IMR-90 (cell line): ENCODE measurements at regions not wholly inside any gene's neighbourhood (a gene's known extent, or its start where the extent isn't known, plus 50 kb on each side); places are given as distances from the start of the nearest gene placed in this dataset.

Source experiments
- ATAC-seq: fragments of 200-7000 bp; cut with Tn5 transposase; 2 replicates; pipeline ENCODE4 v1.9.1; 2020; ENCODE audit warnings: low read depth, mild to moderate bottlenecking, moderate library complexity
- BruUV-seq: library from RNA; stranded (reverse); fragments of 400-500 nt; replicated peaks from 2 replicates; lab custom pipeline; 2021; lab: Mats Ljungman, UMichigan
- CTCF ChIA-PET: fragments of 300-600 bp; formaldehyde crosslinking; extraction: SDS; loops from one replicate; lab custom pipeline; 2021; ENCODE audit warnings: antibody characterized with exemption; lab: Yijun Ruan, JAX
- POLR2A ChIA-PET: fragments of 300-600 bp; sonication (Branson Sonifier 250); formaldehyde crosslinking; loops from one replicate; lab custom pipeline; 2022; ENCODE audit warnings: antibody characterized with exemption; ENCODE audit not compliant: unreplicated experiment; lab: Charles Lee
- DNase-seq: peaks from one replicate; pipeline ENCODE4 v3.0.0; 2013
- H2AFZ ChIP-seq: replicated peaks from 2 replicates; pipeline ENCODE3; 2013; ENCODE audit warnings: low read length, mild to moderate bottlenecking; ENCODE audit not compliant: poor library complexity
- H2AK5ac ChIP-seq: 2 replicates; pipeline ENCODE4 v1.6.1; 2013; ENCODE audit warnings: low read depth, low read length, inconsistent platforms
- H2AK9ac ChIP-seq: replicated peaks from 2 replicates; pipeline ENCODE3; 2013; ENCODE audit warnings: mild to moderate bottlenecking, low read depth, low read length, moderate library complexity; ENCODE audit not compliant: poor library complexity
- H2BK120ac ChIP-seq: 2 replicates; pipeline ENCODE4 v1.6.1; 2013; ENCODE audit warnings: low read depth, low read length, inconsistent platforms
- H2BK15ac ChIP-seq: 3 replicates; pipeline ENCODE4 v1.6.1; 2013; ENCODE audit warnings: low read depth, low read length, inconsistent platforms
- H2BK20ac ChIP-seq: 2 replicates; pipeline ENCODE4 v1.6.1; 2013; ENCODE audit warnings: low read depth, mild to moderate bottlenecking, inconsistent platforms, low read length, moderate library complexity
- H2BK5ac ChIP-seq: 2 replicates; pipeline ENCODE4 v1.6.1; 2013; ENCODE audit warnings: mild to moderate bottlenecking, low read depth, low read length, inconsistent platforms; ENCODE audit not compliant: poor library complexity, severe bottlenecking
- H3K14ac ChIP-seq: replicated peaks from 2 replicates; pipeline ENCODE4 v1.6.1; 2013; ENCODE audit warnings: low read depth, low read length, inconsistent platforms
- H3K18ac ChIP-seq: 2 replicates; pipeline ENCODE4 v1.6.1; 2013; ENCODE audit warnings: low read depth, low read length, control low read depth
- H3K23ac ChIP-seq: 2 replicates; pipeline ENCODE4 v1.6.1; 2013; ENCODE audit warnings: low read depth, low read length, inconsistent platforms
- H3K27ac ChIP-seq: 2 replicates; pipeline ENCODE4 v1.5.1; 2013; ENCODE audit warnings: mild to moderate bottlenecking, control low read depth, low read length; ENCODE audit not compliant: insufficient read depth
- H3K27me3 ChIP-seq: 2 replicates; pipeline ENCODE4 v1.6.1; 2013; ENCODE audit warnings: low read length; ENCODE audit not compliant: control insufficient read depth, insufficient read depth
- H3K36me3 ChIP-seq: 2 replicates; pipeline ENCODE4 v1.6.1; 2013; ENCODE audit warnings: low read length, mixed read lengths; ENCODE audit not compliant: control insufficient read depth, insufficient read depth
- H3K4ac ChIP-seq: 2 replicates; pipeline ENCODE4 v1.6.1; 2013; ENCODE audit warnings: low read depth, low read length, inconsistent platforms
- H3K4me1 ChIP-seq: 2 replicates; pipeline ENCODE4 v1.6.1; 2013; ENCODE audit warnings: low read length, mixed read lengths; ENCODE audit not compliant: control insufficient read depth, insufficient read depth
- H3K4me2 ChIP-seq: 2 replicates; pipeline ENCODE4 v1.6.1; 2013; ENCODE audit warnings: low read depth, mild to moderate bottlenecking, control low read depth, low read length, moderate library complexity
- H3K4me3 ChIP-seq: 2 replicates; pipeline ENCODE4 v1.5.1; 2013; ENCODE audit warnings: low read depth, mild to moderate bottlenecking, control low read depth, low read length, moderate library complexity; ENCODE audit not compliant: insufficient read depth
- H3K56ac ChIP-seq: 2 replicates; pipeline ENCODE4 v1.6.1; 2013; ENCODE audit warnings: low read length, inconsistent platforms; ENCODE audit not compliant: insufficient read depth; ENCODE audit errors: extremely low read depth
- H3K79me1 ChIP-seq, 2 experiments: 2 replicates each; pipeline ENCODE4 v1.6.1; 2013; ENCODE audit warnings: low read length in 2 of 2, inconsistent platforms in 1 of 2, low read depth in 1 of 2
- H3K9ac ChIP-seq: 2 replicates; pipeline ENCODE4 v1.6.1; 2013; ENCODE audit warnings: low read depth, low read length, control low read depth
- H3K9me1 ChIP-seq: 2 replicates; pipeline ENCODE4 v1.6.1; 2013; ENCODE audit warnings: low read length, inconsistent platforms; ENCODE audit not compliant: insufficient read depth
- H3K9me3 ChIP-seq: 2 replicates; pipeline ENCODE4 v1.6.1; 2013; ENCODE audit warnings: low read length; ENCODE audit not compliant: control insufficient read depth, insufficient read depth
- H4K20me1 ChIP-seq: 2 replicates; pipeline ENCODE4 v1.6.1; 2013; ENCODE audit warnings: low read length, inconsistent platforms; ENCODE audit not compliant: insufficient read depth
- H4K5ac ChIP-seq: 2 replicates; pipeline ENCODE4 v1.6.1; 2013; ENCODE audit warnings: mild to moderate bottlenecking, low read depth, low read length, control low read depth
- H4K8ac ChIP-seq, 2 experiments: 2 replicates each; pipeline ENCODE4 v1.6.1; 2013; ENCODE audit warnings: low read depth in 2 of 2, low read length in 2 of 2, control low read depth in 1 of 2, inconsistent platforms in 1 of 2
- H4K91ac ChIP-seq: 2 replicates; pipeline ENCODE4 v1.6.1; 2013; ENCODE audit warnings: low read depth, low read length, inconsistent platforms; ENCODE audit not compliant: insufficient read depth
- BHLHE40 ChIP-seq: fragments of 150-350 bp; IDR thresholded peaks from 2 replicates; pipeline ENCODE4 v1.6.1; 2016; ENCODE audit warnings: mild to moderate bottlenecking, low read depth, low read length
- CEBPB ChIP-seq: IDR thresholded peaks from 2 replicates; pipeline ENCODE4 v1.6.1; 2012; ENCODE audit warnings: low read depth, low read length, improper control_type of control experiment
- CHD1 ChIP-seq: IDR thresholded peaks from 2 replicates; pipeline ENCODE4 v1.6.1; 2012; ENCODE audit warnings: low read depth, low read length, improper control_type of control experiment
- FOS ChIP-seq: fragments of 150-350 bp; IDR thresholded peaks from 2 replicates; pipeline ENCODE4 v1.6.1; 2016; ENCODE audit warnings: low read depth, low read length
- MAZ ChIP-seq: IDR thresholded peaks from 2 replicates; pipeline ENCODE4 v1.6.1; 2012; ENCODE audit warnings: low read depth, mild to moderate bottlenecking, low read length, improper control_type of control experiment, moderate library complexity, borderline replicate concordance
- MXI1 ChIP-seq: IDR thresholded peaks from 2 replicates; pipeline ENCODE4 v1.6.1; 2012; ENCODE audit warnings: low read depth, mild to moderate bottlenecking, low read length, moderate library complexity, borderline replicate concordance
- NFE2L2 ChIP-seq: fragments of 150-350 bp; IDR thresholded peaks from 2 replicates; pipeline ENCODE4 v1.6.1; 2016; ENCODE audit warnings: low read depth, mild to moderate bottlenecking, low read length
- RAD21 ChIP-seq: IDR thresholded peaks from 2 replicates; pipeline ENCODE4 v1.6.1; 2012; ENCODE audit warnings: low read length, improper control_type of control experiment
- RFX5 ChIP-seq: IDR thresholded peaks from 2 replicates; pipeline ENCODE4 v1.8.0; 2012; ENCODE audit warnings: low read depth, mild to moderate bottlenecking, low read length, moderate library complexity
- SMC3 ChIP-seq: fragments of 150-350 bp; IDR thresholded peaks from 2 replicates; pipeline ENCODE4 v1.6.1; 2016; ENCODE audit warnings: low read depth, mild to moderate bottlenecking, antibody characterized with exemption, low read length, moderate library complexity
- dilution Hi-C: fragments of 300-500 bp; cut with HindIII; formaldehyde crosslinking; loops from one replicate; pipeline ENCODE4 v1.14.3; 2018; ENCODE audit warnings: low sequenced_read_pairs; ENCODE audit not compliant: unreplicated experiment
- in situ Hi-C: fragments of 300-500 bp; cut with MboI; formaldehyde crosslinking; loops from 3 replicates; pipeline ENCODE4 v1.14.3; 2019; ENCODE audit warnings: low sequenced_read_pairs, inconsistent platforms, mixed read lengths
- intact Hi-C: fragments of 100-400 bp; cut with micrococcal nuclease; formaldehyde crosslinking; loops from 2 replicates; pipeline ENCODE4 v1.10.0; 2022
- TF ChIP-seq, protein P1 (sequence below): conservative IDR thresholded peaks from 2 replicates; pipeline ENCODE4 v1.5.1; 2012; ENCODE audit warnings: mild to moderate bottlenecking, low read depth, low read length, improper control_type of control experiment
- TF ChIP-seq, protein P2 (sequence below): fragments of 150-350 bp; IDR thresholded peaks from 2 replicates; pipeline ENCODE4 v1.6.1; 2017; ENCODE audit warnings: mild to moderate bottlenecking, antibody characterized with exemption, low read length, low read depth
- TF ChIP-seq, protein P3 (sequence below): fragments of 150-350 bp; IDR thresholded peaks from 2 replicates; pipeline ENCODE4 v1.6.1; 2016; ENCODE audit warnings: low read depth, mild to moderate bottlenecking, low read length, moderate library complexity, borderline replicate concordance

DNA sequence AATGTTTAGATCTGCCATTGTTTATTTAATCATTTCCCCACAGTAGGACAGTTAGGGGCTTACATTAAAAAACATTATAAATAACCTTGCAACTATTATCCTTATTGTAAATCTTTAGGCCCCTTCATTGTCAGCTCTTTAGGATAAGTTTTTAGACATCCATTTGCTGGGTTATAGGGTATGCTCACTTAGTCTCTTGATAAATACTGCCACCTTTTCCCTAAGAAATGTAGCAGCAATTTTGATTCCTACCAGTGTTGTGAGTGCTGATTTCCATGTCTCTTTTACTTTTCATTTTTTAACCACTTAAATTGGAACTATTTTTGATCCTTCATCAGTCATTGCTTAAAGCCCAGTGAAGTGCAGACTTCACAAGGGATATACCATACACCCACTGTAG, 94.4 kb downstream of the AVPR1A start:
- Histone ChIP-seq H3K9me1 (no peaks in the 10 kb centered on the region), H3K18ac (no peak overlapping the region), H2BK120ac (no peak overlapping the region), H2AK9ac (no peak overlapping the region), H3K9ac (no peak overlapping the region), H3K36me3 (no peaks in the 10 kb centered on the region), H3K9me3 (no peaks in the 10 kb centered on the region), H3K4me2 (no peak overlapping the region), H3K4ac (no peak overlapping the region), H4K20me1 (no peaks in the 10 kb centered on the region), H4K8ac (no peak overlapping the region), H2BK15ac (no peak overlapping the region), H2BK5ac (no peak overlapping the region), H4K91ac (no peak overlapping the region), H3K14ac (no peak overlapping the region), H3K56ac (no peak overlapping the region), H4K5ac (no peak overlapping the region), H3K27me3 (no peaks in the 10 kb centered on the region; the same call in 1 of the 2 replicates), H3K79me1 (no peaks in the 10 kb centered on the region), H2BK20ac (no peak overlapping the region), H3K4me3 (no peak overlapping the region), H3K27ac (no peak overlapping the region), H3K4me1 (no peaks in the 10 kb centered on the region), H2AK5ac (no peak overlapping the region), H3K23ac (no peak overlapping the region), H2AFZ (no peak overlapping the region)
- ATAC-seq: no peak
- TF ChIP-seq NFE2L2: no peak
- no peak for TF ChIP-seq RFX5
- TF ChIP-seq, protein P1, sequence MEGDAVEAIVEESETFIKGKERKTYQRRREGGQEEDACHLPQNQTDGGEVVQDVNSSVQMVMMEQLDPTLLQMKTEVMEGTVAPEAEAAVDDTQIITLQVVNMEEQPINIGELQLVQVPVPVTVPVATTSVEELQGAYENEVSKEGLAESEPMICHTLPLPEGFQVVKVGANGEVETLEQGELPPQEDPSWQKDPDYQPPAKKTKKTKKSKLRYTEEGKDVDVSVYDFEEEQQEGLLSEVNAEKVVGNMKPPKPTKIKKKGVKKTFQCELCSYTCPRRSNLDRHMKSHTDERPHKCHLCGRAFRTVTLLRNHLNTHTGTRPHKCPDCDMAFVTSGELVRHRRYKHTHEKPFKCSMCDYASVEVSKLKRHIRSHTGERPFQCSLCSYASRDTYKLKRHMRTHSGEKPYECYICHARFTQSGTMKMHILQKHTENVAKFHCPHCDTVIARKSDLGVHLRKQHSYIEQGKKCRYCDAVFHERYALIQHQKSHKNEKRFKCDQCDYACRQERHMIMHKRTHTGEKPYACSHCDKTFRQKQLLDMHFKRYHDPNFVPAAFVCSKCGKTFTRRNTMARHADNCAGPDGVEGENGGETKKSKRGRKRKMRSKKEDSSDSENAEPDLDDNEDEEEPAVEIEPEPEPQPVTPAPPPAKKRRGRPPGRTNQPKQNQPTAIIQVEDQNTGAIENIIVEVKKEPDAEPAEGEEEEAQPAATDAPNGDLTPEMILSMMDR: no peak
- TF ChIP-seq, protein P2, sequence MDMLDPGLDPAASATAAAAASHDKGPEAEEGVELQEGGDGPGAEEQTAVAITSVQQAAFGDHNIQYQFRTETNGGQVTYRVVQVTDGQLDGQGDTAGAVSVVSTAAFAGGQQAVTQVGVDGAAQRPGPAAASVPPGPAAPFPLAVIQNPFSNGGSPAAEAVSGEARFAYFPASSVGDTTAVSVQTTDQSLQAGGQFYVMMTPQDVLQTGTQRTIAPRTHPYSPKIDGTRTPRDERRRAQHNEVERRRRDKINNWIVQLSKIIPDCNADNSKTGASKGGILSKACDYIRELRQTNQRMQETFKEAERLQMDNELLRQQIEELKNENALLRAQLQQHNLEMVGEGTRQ: no peak
- TF ChIP-seq MXI1: no peak
- TF ChIP-seq RAD21: no peak
- no peak for TF ChIP-seq CHD1
- TF ChIP-seq, protein P3, sequence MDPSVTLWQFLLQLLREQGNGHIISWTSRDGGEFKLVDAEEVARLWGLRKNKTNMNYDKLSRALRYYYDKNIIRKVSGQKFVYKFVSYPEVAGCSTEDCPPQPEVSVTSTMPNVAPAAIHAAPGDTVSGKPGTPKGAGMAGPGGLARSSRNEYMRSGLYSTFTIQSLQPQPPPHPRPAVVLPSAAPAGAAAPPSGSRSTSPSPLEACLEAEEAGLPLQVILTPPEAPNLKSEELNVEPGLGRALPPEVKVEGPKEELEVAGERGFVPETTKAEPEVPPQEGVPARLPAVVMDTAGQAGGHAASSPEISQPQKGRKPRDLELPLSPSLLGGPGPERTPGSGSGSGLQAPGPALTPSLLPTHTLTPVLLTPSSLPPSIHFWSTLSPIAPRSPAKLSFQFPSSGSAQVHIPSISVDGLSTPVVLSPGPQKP: no peak
- TF ChIP-seq SMC3: no peak
- TF ChIP-seq CEBPB: no peak
- no peak for TF ChIP-seq MAZ
- TF ChIP-seq BHLHE40: no peak
- no peak for TF ChIP-seq FOS
- dilution Hi-C loops: no loop called here
- POLR2A ChIA-PET: no interaction called here
- no peak for DNase-seq
- no TSS peak for BruUV-seq
- CTCF ChIA-PET: no interaction called here
- intact Hi-C loops: no loop called here
- in situ Hi-C loops: loop anchor here (25.0 kb wide), 1 partner anchor 469 kb away; no protein-coding TSS in a partner anchor
